GM12892 (cell line): ENCODE measurements at regions not wholly inside any gene's neighbourhood (a gene's known extent, or its start where the extent isn't known, plus 50 kb on each side); places are given as distances from the start of the nearest gene placed in this dataset.

Source experiments
- POLR2A ChIP-seq: IDR thresholded peaks from 2 replicates; pipeline ENCODE4 v1.6.1; 2011; ENCODE audit warnings: low read depth, low read length, control low read depth
- POLR2AphosphoS5 ChIP-seq: IDR thresholded peaks from 2 replicates; pipeline ENCODE4 v1.6.1; 2011; ENCODE audit warnings: low read depth, low read length, control low read depth

DNA sequence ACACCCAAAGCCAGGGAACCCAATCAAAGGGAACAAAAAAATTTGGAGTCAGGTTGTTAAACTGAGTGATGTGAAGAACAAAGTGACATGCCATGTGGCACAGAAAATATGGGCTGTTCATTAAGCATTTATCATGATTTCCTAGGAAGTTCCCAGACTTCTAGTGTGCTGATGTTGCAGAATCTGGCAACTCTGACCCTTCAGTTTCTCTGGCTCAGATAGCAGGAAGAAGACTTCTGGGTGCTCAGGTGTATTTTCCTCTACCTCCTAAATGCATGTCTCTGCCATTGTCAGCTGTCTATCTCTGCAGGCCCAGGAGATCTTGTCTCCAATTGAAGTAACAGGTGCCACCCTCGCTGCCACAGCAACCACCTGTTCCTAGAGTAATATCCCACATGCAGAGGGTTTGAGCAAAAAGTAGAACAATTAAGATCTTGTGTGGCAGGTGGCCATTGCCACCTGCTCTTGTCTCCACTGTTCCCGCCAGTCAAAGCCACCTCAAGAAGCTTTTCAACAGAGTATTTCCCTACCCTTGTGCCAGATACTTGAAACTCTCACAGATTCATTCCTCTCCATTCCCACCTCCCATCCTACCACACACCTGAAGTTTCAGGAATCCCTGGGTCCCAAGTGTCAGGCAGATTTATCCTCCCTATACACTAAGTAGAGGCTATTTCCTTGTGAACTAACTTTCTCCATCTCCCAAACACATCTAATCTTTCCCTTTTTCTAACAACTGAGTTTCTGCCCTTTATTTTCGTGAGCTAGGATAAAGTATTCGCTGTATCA, 533.7 kb upstream of the CHAC2 start:
- TF ChIP-seq POLR2A (no peak), POLR2AphosphoS5 (no peak)
